ENCODE measurements at regions not wholly inside any gene's neighbourhood (a gene's known extent, or its start where the extent isn't known, plus 50 kb on each side); places are given as distances from the start of the nearest gene placed in this dataset.

- Histone ChIP-seq H3K27ac (ENCODE audit: low read depth, low read length) (no peak overlapping the region), H3K4me1 (ENCODE audit: control insufficient read depth, low read length) (no peaks in the 10 kb centered on the region), H3K27me3 (ENCODE audit: control insufficient read depth, low read length) (no peaks in the 10 kb centered on the region), H3K79me2 (ENCODE audit: control insufficient read depth, low read length) (no peaks in the 10 kb centered on the region), H3K9me3 (ENCODE audit: control insufficient read depth, insufficient read depth, low read length) (no peaks in the 10 kb centered on the region), H3K4me3 (ENCODE audit: low read length) (no peak overlapping the region), H3F3A (ENCODE audit: control insufficient read depth, insufficient read depth) (no peaks in the 10 kb centered on the region), H4K20me1 (ENCODE audit: control insufficient read depth, insufficient read depth, low read depth, low read length) (no peaks in the 10 kb centered on the region), H3K4me2 (ENCODE audit: low read length) (no peak overlapping the region), H3K9me2 (replicated peaks; ENCODE audit: control insufficient read depth, low read length) (no peaks in the 10 kb centered on the region), H3K36me3 (ENCODE audit: control insufficient read depth, low read length) (no peaks in the 10 kb centered on the region)
- TF ChIP-seq EZH2phosphoT487 (IDR thresholded peaks at IDR 0.05; ENCODE audit: borderline replicate concordance, low read length) (no peak), CTCF (IDR thresholded peaks at IDR 0.05; ENCODE audit: low read depth, low read length, poor library complexity, severe bottlenecking) (no peak)
Observed at GRCh38 chr4:123204737-123205136, 191.9 kb upstream of the SPRY1 start.

GRCh38 chr4:123206016-123206415 is 190.6 kb upstream of the SPRY1 start:
- no peaks in the 10 kb centered on the region for H4K20me1 ChIP-seq (ENCODE audit: control insufficient read depth, insufficient read depth, low read depth, low read length)
- H3K36me3 ChIP-seq (ENCODE audit: control insufficient read depth, low read length), result no peaks in the 10 kb centered on the region
- no peaks in the 10 kb centered on the region for H3K9me2 ChIP-seq (replicated peaks; ENCODE audit: control insufficient read depth, low read length)
- TF ChIP-seq CTCF (IDR thresholded peaks at IDR 0.05; ENCODE audit: low read depth, low read length, poor library complexity, severe bottlenecking), result no peak
- no peak for TF ChIP-seq EZH2phosphoT487 (IDR thresholded peaks at IDR 0.05; ENCODE audit: borderline replicate concordance, low read length)
- no peak overlapping the region for H3K4me2 ChIP-seq (ENCODE audit: low read length)
- no peak overlapping the region for H3K4me3 ChIP-seq (ENCODE audit: low read length)
- no peaks in the 10 kb centered on the region for H3K79me2 ChIP-seq (ENCODE audit: control insufficient read depth, low read length)
- H3F3A ChIP-seq (ENCODE audit: control insufficient read depth, insufficient read depth), result no peaks in the 10 kb centered on the region
- H3K27ac ChIP-seq (ENCODE audit: low read depth, low read length), result no peak overlapping the region
- H3K9me3 ChIP-seq (ENCODE audit: control insufficient read depth, insufficient read depth, low read length), result no peaks in the 10 kb centered on the region
- no peaks in the 10 kb centered on the region for H3K4me1 ChIP-seq (ENCODE audit: control insufficient read depth, low read length)
- no peaks in the 10 kb centered on the region for H3K27me3 ChIP-seq (ENCODE audit: control insufficient read depth, low read length)

GRCh38 chr4:123209436-123209835 is 187.2 kb upstream of the SPRY1 start:
- no peaks in the 10 kb centered on the region for H3K79me2 ChIP-seq (ENCODE audit: control insufficient read depth, low read length)
- no peaks in the 10 kb centered on the region for H3K9me3 ChIP-seq (ENCODE audit: control insufficient read depth, insufficient read depth, low read length)
- no peaks in the 10 kb centered on the region for H3K4me1 ChIP-seq (ENCODE audit: control insufficient read depth, low read length)
- no peaks in the 10 kb centered on the region for H3K9me2 ChIP-seq (replicated peaks; ENCODE audit: control insufficient read depth, low read length)
- no peaks in the 10 kb centered on the region for H4K20me1 ChIP-seq (ENCODE audit: control insufficient read depth, insufficient read depth, low read depth, low read length)
- H3K27me3 ChIP-seq (ENCODE audit: control insufficient read depth, low read length), result no peaks in the 10 kb centered on the region
- no peak for TF ChIP-seq CTCF (IDR thresholded peaks at IDR 0.05; ENCODE audit: low read depth, low read length, poor library complexity, severe bottlenecking)
- no peak for TF ChIP-seq EZH2phosphoT487 (IDR thresholded peaks at IDR 0.05; ENCODE audit: borderline replicate concordance, low read length)
- H3K27ac ChIP-seq (ENCODE audit: low read depth, low read length), result no peak overlapping the region
- no peak overlapping the region for H3K4me2 ChIP-seq (ENCODE audit: low read length)
- no peaks in the 10 kb centered on the region for H3K36me3 ChIP-seq (ENCODE audit: control insufficient read depth, low read length)
- H3K4me3 ChIP-seq (ENCODE audit: low read length), result no peak overlapping the region
- no peaks in the 10 kb centered on the region for H3F3A ChIP-seq (ENCODE audit: control insufficient read depth, insufficient read depth)

- Histone ChIP-seq H3K4me1 (ENCODE audit: control insufficient read depth, low read length) (no peaks in the 10 kb centered on the region), H3K4me2 (ENCODE audit: low read length) (no peak overlapping the region), H3K4me3 (ENCODE audit: low read length) (no peak overlapping the region), H3K36me3 (ENCODE audit: control insufficient read depth, low read length) (no peaks in the 10 kb centered on the region), H3K9me3 (ENCODE audit: control insufficient read depth, insufficient read depth, low read length) (no peaks in the 10 kb centered on the region), H3F3A (ENCODE audit: control insufficient read depth, insufficient read depth) (no peaks in the 10 kb centered on the region), H4K20me1 (ENCODE audit: control insufficient read depth, insufficient read depth, low read depth, low read length) (no peaks in the 10 kb centered on the region), H3K27me3 (ENCODE audit: control insufficient read depth, low read length) (no peaks in the 10 kb centered on the region), H3K79me2 (ENCODE audit: control insufficient read depth, low read length) (no peaks in the 10 kb centered on the region), H3K9me2 (replicated peaks; ENCODE audit: control insufficient read depth, low read length) (no peaks in the 10 kb centered on the region), H3K27ac (ENCODE audit: low read depth, low read length) (no peak overlapping the region)
- TF ChIP-seq CTCF (IDR thresholded peaks at IDR 0.05; ENCODE audit: low read depth, low read length, poor library complexity, severe bottlenecking), result no peak
- TF ChIP-seq EZH2phosphoT487 (IDR thresholded peaks at IDR 0.05; ENCODE audit: borderline replicate concordance, low read length), result no peak
Observed at GRCh38 chr4:123215536-123215935, 181.1 kb upstream of the SPRY1 start.
